ENCODE measurements at regions not wholly inside any gene's neighbourhood (a gene's known extent, or its start where the extent isn't known, plus 50 kb on each side); places are given as distances from the start of the nearest gene placed in this dataset.
"Not testable (repeated sequence)": the region's sequence is repeated elsewhere in the genome, so short reads cannot be mapped to it uniquely, and the experiment has no call there.

GRCh38 chr9:78900500-78900899 is 603.6 kb downstream of the PSAT1 start:
- intact Hi-C loops (cut with micrococcal nuclease): no loop called here
- Mint-ChIP-seq H3K4me3 (ENCODE audit: low read depth) (no peak overlapping the region), H3K4me1 (ENCODE audit: low read depth) (no peaks in the 10 kb centered on the region), H3K36me3 (ENCODE audit: low read depth) (no peaks in the 10 kb centered on the region), H3K27me3 (ENCODE audit: low read depth) (no peaks in the 10 kb centered on the region), H3K27ac (no peak overlapping the region), H3K9me3 (no peaks in the 10 kb centered on the region)
- no peak for DNase-seq (ENCODE audit: low spot score)

- Mint-ChIP-seq H3K4me3 (ENCODE audit: low read depth) (no peak overlapping the region), H3K36me3 (ENCODE audit: low read depth) (no peaks in the 10 kb centered on the region), H3K27me3 (ENCODE audit: low read depth) (no peaks in the 10 kb centered on the region), H3K4me1 (ENCODE audit: low read depth) (no peaks in the 10 kb centered on the region), H3K9me3 (no peaks in the 10 kb centered on the region), H3K27ac (no peak overlapping the region)
- no peak for DNase-seq (ENCODE audit: low spot score)
- intact Hi-C loops (cut with micrococcal nuclease): no loop called here
Measured at GRCh38 chr9:78902051-78902450, 605.1 kb downstream of the PSAT1 start.

- H3K4me3 Mint-ChIP-seq (ENCODE audit: low read depth): no peak overlapping the region
- no peaks in the 10 kb centered on the region for H3K9me3 Mint-ChIP-seq
- H3K27me3 Mint-ChIP-seq (ENCODE audit: low read depth): no peaks in the 10 kb centered on the region
- DNase-seq (ENCODE audit: low spot score): no peak
- no peaks in the 10 kb centered on the region for H3K4me1 Mint-ChIP-seq (ENCODE audit: low read depth)
- no peak overlapping the region for H3K27ac Mint-ChIP-seq
- intact Hi-C loops (cut with micrococcal nuclease): no loop called here
- no peaks in the 10 kb centered on the region for H3K36me3 Mint-ChIP-seq (ENCODE audit: low read depth)
Measured at GRCh38 chr9:78903581-78903980, 606.7 kb downstream of the PSAT1 start.

- no peak overlapping the region for H3K27ac Mint-ChIP-seq
- peaks cover 3% of the 10 kb centered on the region for H3K9me3 Mint-ChIP-seq
- intact Hi-C loops (cut with micrococcal nuclease): no loop called here
- no peak for DNase-seq (ENCODE audit: low spot score)
- no peaks in the 10 kb centered on the region for H3K36me3 Mint-ChIP-seq (ENCODE audit: low read depth)
- no peaks in the 10 kb centered on the region for H3K4me1 Mint-ChIP-seq (ENCODE audit: low read depth)
- H3K27me3 Mint-ChIP-seq (ENCODE audit: low read depth): no peaks in the 10 kb centered on the region
- H3K4me3 Mint-ChIP-seq (ENCODE audit: low read depth): no peak overlapping the region
Measured at GRCh38 chr9:78904686-78905085, 607.8 kb downstream of the PSAT1 start.

GRCh38 chr9:78905387-78905786 is 608.5 kb downstream of the PSAT1 start:
- H3K9me3 Mint-ChIP-seq: peaks cover 4% of the 10 kb centered on the region
- no peaks in the 10 kb centered on the region for H3K36me3 Mint-ChIP-seq (ENCODE audit: low read depth)
- no peak overlapping the region for H3K27ac Mint-ChIP-seq
- DNase-seq (ENCODE audit: low spot score): no peak
- H3K4me1 Mint-ChIP-seq (ENCODE audit: low read depth): no peaks in the 10 kb centered on the region
- intact Hi-C loops (cut with micrococcal nuclease): no loop called here
- no peaks in the 10 kb centered on the region for H3K27me3 Mint-ChIP-seq (ENCODE audit: low read depth)
- no peak overlapping the region for H3K4me3 Mint-ChIP-seq (ENCODE audit: low read depth)

GRCh38 chr9:78905986-78906755 is 609.2 kb downstream of the PSAT1 start:
- peaks cover 4% of the 10 kb centered on the region for H3K9me3 Mint-ChIP-seq
- DNase-seq (ENCODE audit: low spot score): no peak
- H3K27ac Mint-ChIP-seq: no peak overlapping the region
- no peaks in the 10 kb centered on the region for H3K4me1 Mint-ChIP-seq (ENCODE audit: low read depth)
- no peak overlapping the region for H3K4me3 Mint-ChIP-seq (ENCODE audit: low read depth)
- no peaks in the 10 kb centered on the region for H3K36me3 Mint-ChIP-seq (ENCODE audit: low read depth)
- intact Hi-C loops (cut with micrococcal nuclease): no loop called here
- no peaks in the 10 kb centered on the region for H3K27me3 Mint-ChIP-seq (ENCODE audit: low read depth)

- H3K27me3 Mint-ChIP-seq (ENCODE audit: low read depth): no peaks in the 10 kb centered on the region
- no peak overlapping the region for H3K4me3 Mint-ChIP-seq (ENCODE audit: low read depth)
- H3K36me3 Mint-ChIP-seq (ENCODE audit: low read depth): no peaks in the 10 kb centered on the region
- H3K4me1 Mint-ChIP-seq (ENCODE audit: low read depth): no peaks in the 10 kb centered on the region
- no peak overlapping the region for H3K27ac Mint-ChIP-seq
- peaks cover 4% of the 10 kb centered on the region for H3K9me3 Mint-ChIP-seq
- no peak for DNase-seq (ENCODE audit: low spot score)
- intact Hi-C loops (cut with micrococcal nuclease): no loop called here
Measured at GRCh38 chr9:78909566-78909965, 612.6 kb downstream of the PSAT1 start.

GRCh38 chr9:78916884-78917283 is 620.0 kb downstream of the PSAT1 start:
- H3K36me3 Mint-ChIP-seq (ENCODE audit: low read depth); H3K4me3 Mint-ChIP-seq (ENCODE audit: low read depth); H3K27me3 Mint-ChIP-seq (ENCODE audit: low read depth); intact Hi-C loops (cut with micrococcal nuclease); DNase-seq (ENCODE audit: low spot score); H3K27ac Mint-ChIP-seq; H3K4me1 Mint-ChIP-seq (ENCODE audit: low read depth): not testable (repeated sequence)
- peaks cover 15% of the 10 kb centered on the region for H3K9me3 Mint-ChIP-seq

- H3K4me3 Mint-ChIP-seq (ENCODE audit: low read depth): no peak overlapping the region
- H3K36me3 Mint-ChIP-seq (ENCODE audit: low read depth): no peaks in the 10 kb centered on the region
- H3K9me3 Mint-ChIP-seq: peaks cover 15% of the 10 kb centered on the region
- H3K4me1 Mint-ChIP-seq (ENCODE audit: low read depth): no peaks in the 10 kb centered on the region
- DNase-seq (ENCODE audit: low spot score): no peak
- H3K27ac Mint-ChIP-seq: no peak overlapping the region
- H3K27me3 Mint-ChIP-seq (ENCODE audit: low read depth): no peaks in the 10 kb centered on the region
- intact Hi-C loops (cut with micrococcal nuclease): no loop called here
Measured at GRCh38 chr9:78918976-78919375, 622.1 kb downstream of the PSAT1 start.

GRCh38 chr9:78919701-78920100 is 622.8 kb downstream of the PSAT1 start:
- intact Hi-C loops (cut with micrococcal nuclease): no loop called here
- Mint-ChIP-seq H3K9me3 (peaks cover 15% of the 10 kb centered on the region), H3K4me1 (ENCODE audit: low read depth) (no peaks in the 10 kb centered on the region), H3K36me3 (ENCODE audit: low read depth) (no peaks in the 10 kb centered on the region), H3K27me3 (ENCODE audit: low read depth) (no peaks in the 10 kb centered on the region), H3K4me3 (ENCODE audit: low read depth) (no peak overlapping the region), H3K27ac (no peak overlapping the region)
- no peak for DNase-seq (ENCODE audit: low spot score)

GRCh38 chr9:78921341-78921740 is 624.4 kb downstream of the PSAT1 start:
- Mint-ChIP-seq H3K4me1 (ENCODE audit: low read depth) (no peaks in the 10 kb centered on the region), H3K9me3 (peaks cover 12% of the 10 kb centered on the region), H3K27me3 (ENCODE audit: low read depth) (no peaks in the 10 kb centered on the region), H3K4me3 (ENCODE audit: low read depth) (no peak overlapping the region), H3K27ac (no peak overlapping the region), H3K36me3 (ENCODE audit: low read depth) (no peaks in the 10 kb centered on the region)
- DNase-seq (ENCODE audit: low spot score): no peak
- intact Hi-C loops (cut with micrococcal nuclease): no loop called here

- no peak overlapping the region for H3K4me3 Mint-ChIP-seq (ENCODE audit: low read depth)
- no peak for DNase-seq (ENCODE audit: low spot score)
- no peaks in the 10 kb centered on the region for H3K36me3 Mint-ChIP-seq (ENCODE audit: low read depth)
- H3K4me1 Mint-ChIP-seq (ENCODE audit: low read depth): no peaks in the 10 kb centered on the region
- no peaks in the 10 kb centered on the region for H3K27me3 Mint-ChIP-seq (ENCODE audit: low read depth)
- no peaks in the 10 kb centered on the region for H3K9me3 Mint-ChIP-seq
- intact Hi-C loops (cut with micrococcal nuclease): no loop called here
- H3K27ac Mint-ChIP-seq: no peak overlapping the region
Measured at GRCh38 chr9:78923966-78924659, 627.2 kb downstream of the PSAT1 start.

- H3K27ac Mint-ChIP-seq: no peak overlapping the region
- H3K9me3 Mint-ChIP-seq: no peaks in the 10 kb centered on the region
Measured at GRCh38 chr9:78927099-78927940, 630.4 kb downstream of the PSAT1 start.

More at GRCh38 chr9:78927099-78927940, 630.4 kb downstream of the PSAT1 start:
- intact Hi-C loops (cut with micrococcal nuclease): no loop called here
- no peak overlapping the region for H3K4me3 Mint-ChIP-seq (ENCODE audit: low read depth)
- no peaks in the 10 kb centered on the region for H3K36me3 Mint-ChIP-seq (ENCODE audit: low read depth)
- no peaks in the 10 kb centered on the region for H3K4me1 Mint-ChIP-seq (ENCODE audit: low read depth)
- no peak for DNase-seq (ENCODE audit: low spot score)
- H3K27me3 Mint-ChIP-seq (ENCODE audit: low read depth): no peaks in the 10 kb centered on the region
